NOMO-1 (cell line): ENCODE measurements at regions not wholly inside any gene's neighbourhood (a gene's known extent, or its start where the extent isn't known, plus 50 kb on each side); places are given as distances from the start of the nearest gene placed in this dataset.
"Not testable (repeated sequence)": the region's sequence is repeated elsewhere in the genome, so short reads cannot be mapped to it uniquely, and the experiment has no call there.

Experiments
- DNase-seq, 2 experiments: peaks; one replicate each; lab custom pipeline; 2025; ENCODE audit not compliant: unreplicated experiment in 2 of 2; lab: John Stamatoyannopoulos, UW

DNA sequence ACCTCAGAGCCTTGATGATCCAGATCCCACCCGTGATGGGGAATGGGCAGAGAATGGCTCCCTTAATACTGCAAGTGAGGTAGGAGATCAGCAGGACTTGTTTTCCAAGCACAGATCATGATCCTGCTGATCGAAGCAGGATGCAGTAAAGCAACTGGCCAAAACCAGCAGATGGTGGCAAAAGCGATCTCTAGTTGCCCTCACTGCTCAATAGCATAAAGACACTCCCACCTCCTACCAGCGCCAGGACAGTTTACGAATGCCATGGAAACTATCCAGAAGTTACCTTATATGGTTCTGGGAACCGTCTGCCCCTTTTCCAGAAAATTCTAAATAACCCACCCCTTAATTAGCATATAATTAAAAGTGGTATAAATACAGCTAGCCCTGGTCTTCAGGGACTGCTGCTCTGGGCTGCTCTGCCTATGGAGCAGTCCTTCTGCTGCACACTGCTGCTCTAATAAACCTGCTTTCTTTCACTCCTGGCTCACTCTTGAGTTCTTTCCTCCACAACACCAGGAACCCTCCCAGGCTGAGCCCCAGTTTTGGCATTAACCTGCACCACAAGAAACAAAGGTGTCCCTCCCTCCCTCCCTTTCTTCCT is 415.8 kb downstream of the PREX1 start:
- no peak for DNase-seq

DNA sequence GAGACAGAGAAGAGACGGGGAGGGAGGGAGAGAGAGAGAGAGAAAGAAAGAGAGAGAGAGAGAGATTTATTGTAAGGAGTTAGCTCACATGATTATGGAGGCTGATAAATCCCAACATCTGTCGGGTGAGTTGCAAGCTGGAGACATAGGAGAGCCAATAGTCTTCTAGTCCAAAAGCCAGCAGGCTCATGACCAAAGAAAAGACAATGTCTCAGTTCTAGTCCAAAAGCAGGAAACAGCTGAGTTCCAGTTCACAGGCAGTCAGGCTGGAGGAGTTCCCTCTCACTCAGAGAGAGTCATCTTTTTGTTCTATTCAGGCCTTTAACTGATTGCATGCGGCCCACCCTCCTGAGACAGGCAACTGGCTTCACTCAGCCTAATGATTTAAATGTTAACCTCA is 416.6 kb downstream of the PREX1 start:
- no peak for DNase-seq

DNA sequence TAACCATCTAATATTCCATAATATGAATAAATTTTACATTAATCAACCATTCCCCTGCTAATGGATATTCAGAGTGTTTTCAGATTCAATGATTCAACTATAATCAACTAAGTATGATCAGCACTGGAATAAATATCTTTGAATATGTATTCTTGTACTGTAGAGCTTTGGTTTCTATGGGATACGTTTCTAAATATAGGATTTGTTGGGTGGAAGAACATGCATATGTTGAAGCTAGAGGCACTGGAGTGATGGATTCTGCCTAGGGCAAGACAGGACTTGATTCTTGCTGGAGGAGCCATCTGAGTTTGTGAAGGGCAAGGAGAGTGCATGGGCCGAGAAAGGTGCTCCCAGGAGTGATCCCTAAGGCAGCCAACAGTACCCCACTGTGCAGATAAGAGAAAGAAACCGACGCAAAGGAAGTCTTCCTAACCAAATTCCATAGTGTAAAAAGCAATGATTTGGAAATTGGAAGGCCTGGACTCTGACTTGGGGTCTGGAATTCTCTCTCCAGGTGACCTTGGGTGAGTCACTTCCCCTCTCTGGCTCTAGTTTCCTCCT is 418.7 kb downstream of the PREX1 start:
- no peak for DNase-seq

DNA sequence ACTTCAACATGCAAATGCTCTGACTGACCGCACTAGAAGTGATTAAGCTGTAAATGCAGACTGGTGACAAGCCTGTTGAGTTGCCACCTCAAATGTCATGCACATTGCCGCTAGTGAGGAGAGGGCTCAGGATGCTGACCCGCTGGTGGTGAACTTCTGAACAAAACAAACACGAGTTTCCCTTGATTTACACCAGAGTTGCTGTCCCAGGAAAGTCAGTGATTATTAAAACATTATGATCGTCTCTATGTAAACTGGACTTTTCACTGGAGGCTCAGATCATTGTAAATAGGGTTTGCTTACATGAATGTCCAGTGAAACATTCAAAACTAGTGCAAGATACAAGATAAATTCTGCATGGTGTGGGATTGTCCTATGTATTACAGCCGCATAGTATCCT is 420.1 kb downstream of the PREX1 start:
- DNase-seq: no peak

DNA sequence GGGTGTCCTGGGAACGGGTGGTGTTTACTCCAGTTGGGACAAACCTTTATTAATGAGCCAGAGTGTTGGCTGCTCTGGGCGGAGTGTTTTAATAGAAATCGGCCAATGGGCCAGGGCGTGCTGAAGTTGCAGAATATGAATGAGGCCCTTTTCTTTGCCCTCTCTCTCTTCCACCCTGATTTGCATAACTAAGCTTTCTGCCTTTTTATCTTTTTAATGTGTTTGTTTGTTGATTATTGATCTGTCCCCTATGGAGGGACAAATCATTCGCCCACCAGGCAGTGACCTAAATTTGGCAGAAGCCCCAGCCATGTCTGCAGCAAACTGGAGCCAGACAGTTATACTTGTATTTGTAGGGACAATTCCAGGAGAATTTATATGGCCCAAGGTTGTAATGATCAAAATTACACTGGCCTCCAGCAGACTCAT is 420.9 kb downstream of the PREX1 start:
- no peak for DNase-seq

DNA sequence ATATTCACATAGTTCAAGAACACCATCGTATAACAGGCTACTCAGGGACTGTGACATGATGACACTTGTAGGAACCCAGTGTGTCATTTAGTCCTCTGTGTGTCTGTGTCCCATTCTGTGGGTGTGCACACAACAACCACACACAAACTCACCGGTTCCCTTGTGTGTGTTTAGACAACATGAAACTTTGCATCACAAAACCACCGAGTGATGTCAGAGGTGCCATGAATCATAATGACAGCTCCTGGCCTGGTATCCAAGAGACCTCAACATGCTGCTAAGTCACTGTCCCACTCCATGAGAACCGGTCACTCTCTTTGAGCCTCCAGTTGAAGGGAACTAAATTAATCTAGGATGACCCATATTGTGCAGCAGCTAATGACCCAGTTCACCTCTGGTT is 421.3 kb downstream of the PREX1 start:
- no peak for DNase-seq

DNA sequence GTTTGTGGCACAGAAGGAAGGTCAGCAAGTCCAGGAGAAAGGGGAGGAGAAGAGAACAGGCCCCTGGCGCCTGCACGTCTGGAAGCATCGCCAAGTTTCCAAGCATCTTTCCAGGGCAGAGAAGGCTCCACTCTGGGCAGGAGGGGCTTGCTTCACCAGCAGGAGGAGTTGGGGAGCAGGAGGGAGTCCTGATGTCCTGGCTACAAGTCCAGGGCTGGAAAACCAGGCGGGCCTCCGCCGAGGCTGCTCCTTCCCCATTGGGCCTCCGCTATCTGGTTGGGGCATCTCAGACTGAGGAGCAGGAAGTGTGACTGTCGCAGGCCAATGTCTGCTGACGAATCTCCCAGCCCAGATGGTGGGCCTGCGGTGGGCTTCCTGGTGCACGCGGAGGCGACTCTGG is 421.9 kb downstream of the PREX1 start:
- no peak for DNase-seq

DNA sequence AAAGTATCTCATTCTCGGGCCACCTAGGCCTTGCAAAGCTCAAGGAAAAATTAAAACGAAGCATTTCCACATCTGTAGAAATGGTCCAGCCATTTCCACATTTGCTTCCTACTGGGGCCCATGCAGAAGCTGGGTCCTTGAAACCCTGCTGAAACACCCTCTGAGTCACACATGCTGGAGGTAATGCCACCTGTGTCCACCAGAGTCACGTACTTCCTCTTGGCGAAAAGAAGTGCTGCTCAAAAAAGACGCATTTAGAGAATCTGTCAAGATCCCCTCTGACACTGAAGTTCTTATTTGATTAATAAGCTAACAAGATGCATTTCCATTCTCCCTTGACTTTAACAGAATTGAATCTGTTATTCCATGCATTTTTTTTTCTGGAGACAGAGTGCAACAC is 423.2 kb downstream of the PREX1 start:
- no peak for DNase-seq

DNA sequence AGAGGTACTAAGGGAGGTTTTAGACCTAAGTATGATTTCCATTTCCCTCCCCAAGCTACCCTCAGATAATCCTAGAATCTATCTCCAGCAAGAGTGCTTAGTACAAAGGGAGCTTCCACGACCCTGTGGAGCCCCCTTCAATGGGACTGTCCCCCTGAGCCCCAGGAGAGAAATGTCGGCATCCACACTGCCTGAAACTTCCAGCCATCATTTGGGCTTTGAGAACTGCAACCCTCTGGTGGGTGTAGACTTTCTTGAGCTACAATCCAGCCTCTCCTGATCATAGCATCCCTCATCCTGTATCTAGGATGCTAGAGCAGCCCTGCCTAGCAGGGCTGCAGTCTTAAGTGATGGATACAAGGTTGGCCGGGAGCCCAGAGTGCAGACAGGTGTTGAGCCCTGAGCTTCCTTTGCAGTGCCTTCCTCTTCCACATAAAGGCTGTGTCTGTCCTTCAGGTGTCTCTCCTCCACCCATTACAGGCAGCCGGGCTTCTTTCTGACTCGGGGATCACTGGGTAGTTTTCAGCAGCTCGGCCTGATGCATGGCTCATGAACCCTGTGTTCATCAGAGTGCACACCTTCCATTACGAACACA is 424.5 kb downstream of the PREX1 start:
- DNase-seq: no peak

DNA sequence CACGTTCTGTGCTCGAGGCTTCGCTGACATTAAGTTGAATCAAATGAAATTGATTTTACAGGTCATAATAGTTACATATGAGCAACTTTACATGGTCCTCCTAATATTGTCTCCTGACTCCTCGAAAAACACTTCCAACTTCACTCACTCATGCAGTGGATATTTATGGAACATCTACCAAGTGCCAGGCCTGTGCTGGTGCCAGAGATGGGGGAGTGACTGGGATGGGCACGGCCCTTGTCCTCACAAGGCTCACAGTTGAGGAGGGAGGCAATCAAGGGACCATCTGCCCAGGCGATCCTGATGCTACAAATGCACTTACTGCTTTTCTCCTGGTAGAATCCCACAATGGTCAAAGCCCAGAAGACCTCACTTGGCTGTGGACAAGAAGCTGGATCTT is 426.4 kb downstream of the PREX1 start:
- no peak for DNase-seq

DNA sequence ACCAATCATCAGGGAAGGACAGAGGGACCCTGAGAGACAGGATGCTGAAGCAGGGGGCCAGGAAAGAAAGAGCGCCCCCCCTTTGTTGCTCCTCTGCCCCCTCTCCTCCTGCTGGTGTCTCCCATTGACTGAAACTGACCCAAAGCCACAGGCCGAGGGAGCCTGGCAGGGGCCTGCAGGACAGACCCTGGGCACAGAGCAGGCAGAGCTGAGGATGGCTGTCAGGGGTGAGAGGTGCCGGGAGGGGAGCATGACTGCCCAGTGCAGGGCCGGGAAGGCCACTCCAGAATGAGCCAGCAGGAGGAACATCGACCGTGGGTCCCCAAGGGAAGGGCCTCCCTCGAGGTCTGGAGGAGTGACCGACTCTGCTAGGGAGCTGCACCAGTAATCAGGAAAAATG is 427.8 kb downstream of the PREX1 start:
- DNase-seq: no peak

DNA sequence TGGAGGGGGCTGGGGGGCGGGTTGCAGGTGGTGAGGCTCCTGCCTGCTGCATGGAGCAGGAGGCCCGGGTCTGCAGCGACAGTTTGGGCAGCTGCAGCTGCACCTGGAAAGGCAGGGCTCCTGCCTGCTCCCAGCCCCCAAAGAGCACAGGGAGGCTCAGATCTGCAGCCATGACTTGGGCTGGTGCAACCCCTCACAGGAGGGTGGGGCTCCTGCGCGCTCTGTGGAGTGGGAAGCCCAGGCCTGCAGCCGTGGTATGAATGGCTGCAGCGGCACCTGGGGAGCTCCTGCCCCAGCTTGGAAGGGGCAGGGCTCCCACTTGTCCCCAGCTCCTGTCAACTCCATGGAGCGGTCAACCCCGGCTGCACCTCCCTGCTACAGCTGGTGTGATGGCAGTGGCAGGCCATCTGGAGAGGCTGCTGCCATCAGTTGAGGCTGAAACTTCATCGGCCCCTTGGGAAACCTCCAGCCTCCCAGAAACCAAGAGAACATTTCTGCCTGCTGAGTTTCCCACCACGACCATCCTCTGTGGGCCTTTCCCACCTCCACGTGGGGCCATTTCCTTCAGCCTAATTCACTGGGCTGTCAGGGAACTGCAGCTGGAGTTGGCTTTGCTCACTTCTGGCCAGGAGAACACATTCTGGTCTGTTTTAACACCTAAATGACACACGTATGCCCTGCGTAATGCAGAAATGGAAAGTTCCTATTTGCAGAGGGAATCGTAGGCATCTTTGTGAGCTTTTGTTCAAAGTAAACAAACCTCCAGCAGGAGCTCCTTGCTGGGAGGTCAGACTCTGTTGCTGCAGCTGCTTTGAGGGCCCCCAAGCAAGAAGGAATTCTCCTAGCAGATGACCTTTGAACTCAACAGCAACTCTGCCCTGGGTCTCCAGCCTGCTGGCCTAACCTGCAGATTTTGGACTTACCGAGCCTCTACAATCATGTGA is 429.0 kb downstream of the PREX1 start:
- DNase-seq: no peak

DNA sequence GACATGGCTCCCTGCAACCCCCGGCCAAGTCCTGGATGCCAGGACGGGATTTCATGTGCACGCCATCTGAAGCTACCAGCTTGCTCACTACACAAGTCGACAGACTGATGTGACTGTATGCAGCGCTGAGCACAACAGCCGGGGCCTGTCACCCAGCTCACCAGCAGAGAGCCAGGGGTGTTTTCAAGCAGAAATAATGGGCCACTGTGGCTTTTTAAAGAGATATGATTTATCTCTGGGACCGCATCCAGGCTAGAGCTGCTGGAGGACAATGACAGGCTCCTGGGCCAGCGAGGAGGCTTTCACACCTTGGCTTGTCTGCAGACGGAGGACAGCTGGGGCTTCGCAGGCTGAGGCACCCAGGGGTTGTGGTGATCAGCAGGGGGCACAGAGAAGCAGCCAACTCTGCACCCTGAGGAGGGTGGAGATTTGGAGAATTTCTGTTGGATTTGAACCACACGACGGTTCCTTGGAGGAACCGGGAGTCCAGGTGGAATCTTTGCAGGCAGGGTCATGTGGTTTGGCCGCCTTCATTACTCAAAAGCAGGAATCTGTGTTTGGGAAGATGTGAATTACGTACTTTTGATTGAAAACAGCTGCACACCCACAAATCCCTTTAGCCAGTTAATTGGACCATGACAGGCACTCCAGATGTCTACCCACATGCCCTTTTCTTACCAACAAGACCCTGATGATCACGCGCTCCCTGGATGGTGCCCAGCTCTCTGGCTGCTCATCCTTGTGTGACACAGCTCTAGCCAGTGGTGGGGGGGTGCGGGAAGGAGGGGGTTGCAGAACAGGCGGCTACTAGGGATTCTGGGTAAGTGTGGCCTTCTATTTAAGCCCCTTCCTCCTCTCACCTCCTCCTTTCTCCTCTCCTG is 430.6 kb downstream of the PREX1 start:
- not testable (repeated sequence) for DNase-seq

DNA sequence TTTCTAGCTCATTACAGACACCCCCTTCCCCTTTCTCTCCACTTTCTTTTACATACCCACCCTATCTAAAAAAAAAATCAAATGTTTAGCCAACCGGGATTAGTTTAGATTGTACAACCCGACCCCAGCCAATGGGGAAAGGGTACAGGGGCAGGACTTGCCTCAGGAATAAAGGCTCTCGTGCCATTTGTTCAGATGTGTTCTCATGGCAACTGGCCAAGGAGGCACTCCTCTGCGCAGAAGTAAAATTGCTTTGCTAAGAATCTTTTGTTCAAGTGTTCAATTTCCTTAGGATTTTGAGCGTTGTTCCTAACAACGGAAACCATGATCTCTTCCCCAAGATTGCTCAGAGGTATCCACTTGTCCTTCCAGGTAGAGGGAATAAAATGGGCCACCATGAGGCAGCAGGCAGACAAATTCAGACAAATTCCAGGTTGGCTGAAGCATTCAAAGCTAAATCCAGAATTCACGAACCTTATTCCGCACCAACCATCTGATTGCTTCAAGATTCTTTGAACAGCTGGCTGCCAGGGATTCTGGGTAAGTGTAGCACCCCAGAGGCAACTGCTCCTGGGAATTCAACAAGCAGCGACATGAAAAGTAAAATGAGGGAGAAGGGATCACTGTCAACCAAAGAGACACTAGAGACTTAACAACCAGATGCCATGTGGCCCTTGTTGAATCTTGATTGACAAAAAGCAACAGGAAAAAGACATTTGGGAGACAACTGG is 431.8 kb downstream of the PREX1 start:
- no peak for DNase-seq

DNA sequence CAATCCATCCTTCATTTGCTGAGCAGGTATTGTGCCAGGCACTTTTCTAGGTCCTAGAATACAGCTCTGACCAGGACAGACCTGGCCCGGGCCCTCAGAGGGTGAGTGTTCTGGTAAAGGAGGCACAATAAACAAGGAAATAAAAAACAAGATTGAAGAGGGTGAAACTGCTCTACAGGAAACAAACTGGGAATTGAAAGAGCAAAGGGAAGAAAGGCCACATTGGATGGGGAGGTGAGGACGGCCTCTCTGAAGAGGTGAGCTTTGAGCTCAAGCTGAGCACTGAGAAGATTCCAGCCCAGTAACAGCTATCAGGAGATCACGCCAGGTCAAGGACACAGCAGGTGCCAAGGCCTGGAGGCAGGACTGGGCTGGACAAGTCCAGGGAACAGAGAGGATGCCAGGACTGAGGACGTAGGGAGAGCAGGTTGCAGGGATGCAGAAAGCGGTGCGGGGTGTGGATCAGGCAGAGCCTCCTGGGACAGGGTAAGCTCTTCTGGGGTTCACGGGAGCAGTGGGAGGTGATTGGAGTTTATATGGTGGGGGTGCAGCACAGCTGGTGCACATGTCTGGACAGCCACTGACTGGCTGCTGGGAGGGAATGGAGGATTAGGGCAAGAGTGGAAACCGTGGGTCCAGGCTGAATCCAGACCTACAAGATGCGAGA is 433.3 kb downstream of the PREX1 start:
- DNase-seq: no peak

DNA sequence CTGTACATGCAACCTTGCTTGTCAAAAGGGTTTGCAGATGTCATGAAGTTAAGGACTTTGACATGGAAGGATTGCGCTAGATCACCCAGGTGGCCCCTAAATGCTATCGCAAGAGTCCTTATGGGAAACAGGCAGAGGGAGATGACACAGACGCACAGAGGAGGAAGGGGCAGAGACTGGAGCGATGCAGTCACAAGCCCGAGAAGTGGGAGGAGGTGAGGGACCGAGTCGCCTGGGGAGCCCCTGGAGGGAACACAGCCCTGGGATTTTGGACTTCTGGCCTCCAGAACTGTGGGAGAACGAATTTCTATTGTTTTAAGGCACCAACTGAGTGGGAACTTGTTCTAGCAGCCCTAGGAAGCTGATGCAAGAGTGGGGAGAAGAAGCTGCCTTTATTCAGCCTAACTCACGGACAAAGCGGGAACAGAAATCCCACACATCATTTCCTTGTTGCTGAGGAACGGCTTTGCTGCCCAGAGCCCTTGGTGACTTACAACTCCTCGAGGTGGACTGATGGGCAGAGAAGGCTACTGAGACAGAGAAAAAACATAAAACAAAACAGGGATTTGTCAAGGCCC is 434.0 kb downstream of the PREX1 start:
- no peak for DNase-seq

DNA sequence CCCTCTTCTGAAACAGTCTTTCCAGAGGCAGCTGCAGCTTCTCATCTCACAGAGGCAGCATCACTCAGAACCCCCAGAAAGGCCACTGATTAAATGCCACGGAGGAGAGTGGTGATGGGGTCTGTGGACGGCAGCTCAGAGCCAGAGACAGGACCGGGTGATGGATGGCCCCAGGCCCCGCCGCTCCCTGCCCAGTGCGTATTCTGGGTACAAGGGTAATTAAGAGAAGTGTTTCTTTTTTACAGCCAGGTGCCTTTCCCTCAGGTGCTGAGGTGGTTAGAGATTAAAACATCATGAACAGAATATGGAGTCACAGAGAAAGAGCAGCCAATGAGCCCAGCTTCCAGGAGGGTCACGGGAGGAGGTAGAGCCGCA is 434.5 kb downstream of the PREX1 start:
- DNase-seq: no peak

DNA sequence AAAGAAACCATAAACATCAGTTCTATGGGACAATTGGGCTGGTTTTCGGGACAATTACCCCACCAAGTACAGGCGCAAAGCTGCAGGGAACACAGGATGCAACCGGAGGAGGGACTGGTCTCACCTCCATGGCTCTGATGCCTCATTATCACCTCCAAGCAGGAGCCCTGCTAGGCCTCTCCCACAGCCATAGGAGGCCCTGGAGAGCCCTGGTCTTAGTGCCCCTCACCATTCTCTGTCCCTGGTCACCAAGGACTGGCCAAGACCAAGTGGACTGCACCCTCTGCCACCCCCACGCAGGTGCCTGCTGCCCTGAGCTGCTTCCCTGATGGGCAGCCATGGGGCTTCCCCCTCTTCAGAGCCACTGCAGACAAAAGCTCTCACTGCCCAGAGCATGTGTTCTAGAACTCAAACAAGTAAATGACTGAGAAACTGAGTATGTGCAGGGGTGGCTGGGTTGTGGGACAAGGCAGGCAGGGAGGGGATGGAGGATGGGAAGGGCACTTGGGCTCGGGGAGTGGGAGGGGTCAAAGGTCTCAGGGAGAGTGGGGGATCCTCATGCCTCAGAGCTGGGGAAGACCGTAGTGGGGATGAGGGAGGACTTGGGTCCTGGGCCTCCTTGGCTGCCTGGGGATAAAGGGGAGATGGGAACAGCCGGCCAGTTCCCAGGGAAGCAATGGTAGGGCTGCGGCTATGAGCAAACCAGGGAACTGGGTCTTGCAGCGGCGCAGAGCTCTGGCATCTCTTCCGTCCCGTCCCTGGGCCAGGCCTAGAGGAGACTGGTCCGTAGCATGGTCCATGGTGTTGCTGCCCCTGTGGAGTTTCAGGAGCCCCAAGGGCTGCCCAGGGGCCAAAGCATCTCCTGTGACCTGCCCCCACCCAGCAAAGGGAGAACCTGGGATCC is 435.1 kb downstream of the PREX1 start:
- DNase-seq: no peak
